ENCODE measurements at regions not wholly inside any gene's neighbourhood (a gene's known extent, or its start where the extent isn't known, plus 50 kb on each side); places are given as distances from the start of the nearest gene placed in this dataset.
A peak's percentile ranks its signal among the peaks of the same experiment; 100 is the strongest.

DNA sequence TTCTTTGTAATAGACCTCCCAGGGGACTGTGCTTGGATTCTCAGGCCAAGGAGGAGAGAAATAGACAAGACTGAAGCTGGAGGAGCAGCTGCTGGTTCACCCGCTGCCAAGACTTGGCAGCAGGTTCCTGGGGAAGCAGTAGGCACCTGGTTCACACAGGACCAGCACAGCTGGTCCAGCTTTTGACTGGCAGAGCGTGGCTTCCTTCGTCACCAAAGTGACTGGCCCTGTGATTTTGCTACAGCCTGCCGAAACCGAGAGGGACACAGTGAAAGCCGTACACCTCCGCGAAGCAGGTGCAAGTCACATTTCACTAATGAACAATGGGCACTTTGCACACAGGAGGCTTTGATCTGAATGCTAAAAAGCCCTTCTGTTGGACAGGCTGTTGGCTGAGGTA, 199.0 kb downstream of the RNF144B start:
- H3K9me3 ChIP-seq, result no peaks in the 10 kb centered on the region
- TF ChIP-seq, protein P1, sequence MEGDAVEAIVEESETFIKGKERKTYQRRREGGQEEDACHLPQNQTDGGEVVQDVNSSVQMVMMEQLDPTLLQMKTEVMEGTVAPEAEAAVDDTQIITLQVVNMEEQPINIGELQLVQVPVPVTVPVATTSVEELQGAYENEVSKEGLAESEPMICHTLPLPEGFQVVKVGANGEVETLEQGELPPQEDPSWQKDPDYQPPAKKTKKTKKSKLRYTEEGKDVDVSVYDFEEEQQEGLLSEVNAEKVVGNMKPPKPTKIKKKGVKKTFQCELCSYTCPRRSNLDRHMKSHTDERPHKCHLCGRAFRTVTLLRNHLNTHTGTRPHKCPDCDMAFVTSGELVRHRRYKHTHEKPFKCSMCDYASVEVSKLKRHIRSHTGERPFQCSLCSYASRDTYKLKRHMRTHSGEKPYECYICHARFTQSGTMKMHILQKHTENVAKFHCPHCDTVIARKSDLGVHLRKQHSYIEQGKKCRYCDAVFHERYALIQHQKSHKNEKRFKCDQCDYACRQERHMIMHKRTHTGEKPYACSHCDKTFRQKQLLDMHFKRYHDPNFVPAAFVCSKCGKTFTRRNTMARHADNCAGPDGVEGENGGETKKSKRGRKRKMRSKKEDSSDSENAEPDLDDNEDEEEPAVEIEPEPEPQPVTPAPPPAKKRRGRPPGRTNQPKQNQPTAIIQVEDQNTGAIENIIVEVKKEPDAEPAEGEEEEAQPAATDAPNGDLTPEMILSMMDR (IDR thresholded peaks at IDR 0.05), result no peak
- H3K36me3 ChIP-seq, result no peaks in the 10 kb centered on the region
- H3K4me1 ChIP-seq (ENCODE audit: control insufficient read depth in 1 of 2, insufficient read depth in 1 of 2, low read depth in 1 of 2, low read length in 1 of 2), result no peaks in the 10 kb centered on the region
- no peak overlapping the region for H3K4me3 ChIP-seq (ENCODE audit: low read depth in 1 of 2, low read length in 1 of 2)
- H3K27ac ChIP-seq, result no peak overlapping the region
- H3K27me3 ChIP-seq, result no peaks in the 10 kb centered on the region

DNA sequence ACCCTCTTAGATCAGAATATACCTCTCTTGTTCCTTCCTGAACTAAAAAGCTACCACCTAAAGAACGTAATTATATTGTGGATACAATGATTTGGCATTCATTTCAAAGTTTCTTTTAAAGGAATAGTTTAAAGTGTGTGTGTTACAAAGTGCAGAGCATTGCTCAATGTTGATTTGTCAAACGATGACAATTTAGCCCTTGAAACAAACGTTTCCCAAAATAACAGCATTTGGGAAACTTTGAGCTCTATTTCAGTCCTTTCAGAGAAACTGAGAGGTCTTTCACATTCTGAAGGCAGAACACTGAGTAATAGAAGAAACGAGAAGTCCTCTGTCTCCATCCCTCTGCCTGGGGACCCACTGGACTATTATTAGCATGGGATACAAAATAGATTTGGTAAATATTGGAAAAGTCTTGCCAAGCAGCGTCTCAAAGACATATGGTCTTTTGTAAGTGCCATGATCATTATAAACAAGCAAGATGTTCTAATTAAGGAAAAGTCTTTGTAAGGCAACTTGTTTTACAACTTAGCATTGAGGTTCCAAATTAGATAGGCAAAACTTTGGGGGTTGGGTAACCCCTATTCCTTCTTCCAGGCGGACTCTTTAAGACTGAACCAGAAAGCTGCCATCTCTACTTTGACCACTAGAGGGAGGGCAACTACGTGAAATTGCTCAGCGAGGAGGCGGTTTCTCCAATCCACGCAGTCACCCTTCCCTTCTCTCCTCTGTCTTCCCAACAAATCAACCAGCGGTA, 208.8 kb downstream of the RNF144B start:
- H3K4me1 ChIP-seq (ENCODE audit: control insufficient read depth in 1 of 2, insufficient read depth in 1 of 2, low read depth in 1 of 2, low read length in 1 of 2), result no peaks in the 10 kb centered on the region
- H3K9me3 ChIP-seq, result no peaks in the 10 kb centered on the region
- H3K27me3 ChIP-seq, result no peaks in the 10 kb centered on the region
- no peaks in the 10 kb centered on the region for H3K36me3 ChIP-seq
- TF ChIP-seq, protein P1 (IDR thresholded peaks at IDR 0.05), result peak; percentile 79
- no peak overlapping the region for H3K4me3 ChIP-seq (ENCODE audit: low read depth in 1 of 2, low read length in 1 of 2)
- H3K27ac ChIP-seq, result no peak overlapping the region

DNA sequence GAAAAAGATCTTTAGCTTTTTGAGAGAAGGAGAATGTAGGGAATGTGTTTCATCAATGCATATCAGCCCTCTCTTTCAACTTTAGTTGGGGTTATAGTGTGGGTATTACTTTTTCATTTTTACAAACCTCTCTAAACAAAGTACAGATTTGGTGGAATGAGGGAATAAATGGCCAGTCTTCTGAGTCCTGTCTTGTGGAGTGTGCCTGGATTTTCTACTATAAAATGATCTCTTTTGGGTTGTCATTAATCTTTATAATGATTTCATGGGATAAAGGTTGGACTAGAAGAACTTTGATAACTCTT, 209.3 kb downstream of the RNF144B start:
- Histone ChIP-seq H3K27me3 (no peaks in the 10 kb centered on the region), H3K4me3 (ENCODE audit: low read depth in 1 of 2, low read length in 1 of 2) (no peak overlapping the region), H3K27ac (no peak overlapping the region), H3K36me3 (no peaks in the 10 kb centered on the region), H3K4me1 (ENCODE audit: control insufficient read depth in 1 of 2, insufficient read depth in 1 of 2, low read depth in 1 of 2, low read length in 1 of 2) (no peaks in the 10 kb centered on the region), H3K9me3 (no peaks in the 10 kb centered on the region)
- TF ChIP-seq, protein P1 (IDR thresholded peaks at IDR 0.05), result no peak

DNA sequence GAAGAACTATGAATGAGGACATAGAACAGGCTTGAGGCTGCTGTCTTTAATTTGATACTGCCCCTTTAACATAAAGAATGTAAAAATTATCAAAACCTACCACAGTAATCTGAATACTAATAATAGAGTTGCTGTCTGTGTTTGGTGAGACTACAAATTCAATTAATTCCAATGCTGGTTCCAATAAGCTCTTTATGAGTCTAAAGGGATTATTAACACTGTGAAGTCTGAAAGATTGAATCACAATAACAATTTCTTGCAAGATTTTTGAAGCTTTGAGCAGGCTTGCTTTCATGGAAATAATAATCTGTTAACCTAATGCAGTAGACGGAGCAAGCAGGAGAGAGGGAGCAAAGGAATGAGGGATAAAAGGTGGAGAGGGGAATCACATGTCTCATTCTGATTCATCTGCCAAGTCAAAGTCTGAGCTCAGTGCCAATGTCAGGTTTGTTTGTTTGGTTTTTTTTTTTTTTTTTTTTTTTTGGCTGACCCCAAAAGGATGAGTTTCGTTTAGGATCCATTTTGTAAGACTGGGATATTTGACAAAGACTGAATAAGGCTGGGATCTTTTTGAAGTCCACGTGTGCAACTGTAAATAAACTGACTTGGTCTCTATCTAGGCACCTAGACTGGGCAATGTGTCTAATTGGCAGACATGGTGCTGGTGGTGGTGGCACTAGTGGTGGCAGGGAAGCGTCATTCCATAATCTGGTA, 211.6 kb downstream of the RNF144B start:
- H3K4me1 ChIP-seq (ENCODE audit: control insufficient read depth in 1 of 2, insufficient read depth in 1 of 2, low read depth in 1 of 2, low read length in 1 of 2), result no peaks in the 10 kb centered on the region
- no peak overlapping the region for H3K27ac ChIP-seq
- no peaks in the 10 kb centered on the region for H3K27me3 ChIP-seq
- H3K9me3 ChIP-seq, result no peaks in the 10 kb centered on the region
- H3K4me3 ChIP-seq (ENCODE audit: low read depth in 1 of 2, low read length in 1 of 2), result no peak overlapping the region
- no peaks in the 10 kb centered on the region for H3K36me3 ChIP-seq
- TF ChIP-seq, protein P1 (IDR thresholded peaks at IDR 0.05), result no peak

DNA sequence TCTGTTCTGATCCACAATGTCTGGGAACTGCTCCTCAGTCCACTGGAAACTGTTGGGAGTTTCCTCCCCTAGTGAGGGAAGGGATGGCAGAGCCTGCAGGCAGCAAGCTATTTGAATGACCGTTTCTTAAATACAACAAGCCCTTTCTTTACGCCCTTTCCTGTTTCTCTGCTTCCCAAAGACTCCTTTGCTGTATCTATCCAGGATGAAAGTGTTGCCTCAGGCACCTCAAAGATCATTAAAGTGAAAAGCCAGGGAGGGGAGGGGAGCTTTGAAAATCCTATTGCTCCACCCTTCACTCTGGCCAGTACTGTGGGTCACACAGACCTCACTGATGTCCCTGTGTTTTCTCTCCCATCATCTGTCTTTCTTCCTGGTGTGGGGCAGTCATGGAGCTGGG, 213.1 kb downstream of the RNF144B start:
- Histone ChIP-seq H3K36me3 (no peaks in the 10 kb centered on the region), H3K27me3 (no peaks in the 10 kb centered on the region), H3K4me3 (ENCODE audit: low read depth in 1 of 2, low read length in 1 of 2) (no peak overlapping the region), H3K4me1 (ENCODE audit: control insufficient read depth in 1 of 2, insufficient read depth in 1 of 2, low read depth in 1 of 2, low read length in 1 of 2) (no peaks in the 10 kb centered on the region), H3K9me3 (no peaks in the 10 kb centered on the region), H3K27ac (no peak overlapping the region)
- TF ChIP-seq, protein P1 (IDR thresholded peaks at IDR 0.05), result no peak
